ENCODE measurements at regions not wholly inside any gene's neighbourhood (a gene's known extent, or its start where the extent isn't known, plus 50 kb on each side); places are given as distances from the start of the nearest gene placed in this dataset.
A peak's percentile ranks its signal among the peaks of the same experiment; 100 is the strongest.

DNA sequence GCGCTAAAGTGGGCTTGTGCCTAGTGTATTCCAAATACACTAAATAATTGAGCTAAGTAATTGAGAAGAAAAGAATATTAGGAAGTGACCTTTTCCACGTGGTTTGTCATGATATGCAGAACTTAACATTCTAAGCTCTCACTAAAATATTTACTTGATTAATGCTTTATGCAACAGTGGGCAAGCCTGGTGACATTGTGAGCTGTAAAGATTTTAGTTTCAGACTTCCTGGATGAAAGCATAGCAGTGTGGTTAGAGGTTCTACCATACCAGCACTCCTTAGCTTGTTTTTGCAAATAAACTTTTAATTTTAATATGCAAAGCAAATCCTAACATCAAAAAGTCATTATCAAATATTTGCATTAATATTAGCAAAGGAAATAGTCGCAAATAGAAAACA, 1065.1 kb upstream of the SPRY2 start:
- Histone ChIP-seq H3K9me3 (replicated peaks in 1 of 2; ENCODE audit: control insufficient read depth in 2 of 2, insufficient read depth in 1 of 2, low read depth in 1 of 2, low read length in 2 of 2) (no peaks in the 10 kb centered on the region), H3K4me2 (ENCODE audit: insufficient read depth, low read length, poor library complexity, severe bottlenecking) (no peak overlapping the region), H3K23ac (ENCODE audit: low read depth, low read length, poor library complexity) (no peak overlapping the region), H3K4me3 (ENCODE audit: low read length in 2 of 2) (no peak overlapping the region), H3K36me3 (replicated peaks in 1 of 2; ENCODE audit: control insufficient read depth in 2 of 2, insufficient read depth in 2 of 2, low read length in 2 of 2) (no peaks in the 10 kb centered on the region), H4K91ac (ENCODE audit: low read depth, low read length, poor library complexity) (no peak overlapping the region), H2BK5ac (ENCODE audit: low read length) (no peak overlapping the region), H3K27me3 (ENCODE audit: control insufficient read depth in 3 of 3, insufficient read depth in 3 of 3, low read depth in 1 of 3, low read length in 3 of 3) (no peaks in the 10 kb centered on the region), H4K8ac (ENCODE audit: low read depth, low read length) (no peak overlapping the region), H3K4ac (ENCODE audit: low read length) (no peak overlapping the region), H2AFZ (ENCODE audit: low read length) (no peak overlapping the region), H3K79me1 (ENCODE audit: low read depth, low read length) (no peaks in the 10 kb centered on the region), H3K27ac (replicated peaks; ENCODE audit: low read length) (no peak overlapping the region), H2BK12ac (ENCODE audit: low read length) (no peak overlapping the region), H3K14ac (ENCODE audit: low read length) (no peak overlapping the region), H2AK5ac (ENCODE audit: low read depth, low read length) (no peak overlapping the region), H2BK120ac (ENCODE audit: low read depth, low read length) (no peak overlapping the region), H2BK15ac (ENCODE audit: low read length) (no peak overlapping the region), H3K18ac (ENCODE audit: low read length) (no peak overlapping the region), H3K9ac (ENCODE audit: low read depth, low read length, poor library complexity) (no peak overlapping the region), H3K4me1 (ENCODE audit: control insufficient read depth in 2 of 2, insufficient read depth in 1 of 2, low read depth in 1 of 2, low read length in 2 of 2) (no peaks in the 10 kb centered on the region)
- no peak for DNase-seq (ENCODE audit: low spot score)
- WGBS, 2 donors (ENCODE audit: extremely low coverage in 2 of 2, insufficient read length in 2 of 2, insufficient replicate concordance in 1 of 2) = no CpG with 5 or more reads among the region's 3 CpGs

DNA sequence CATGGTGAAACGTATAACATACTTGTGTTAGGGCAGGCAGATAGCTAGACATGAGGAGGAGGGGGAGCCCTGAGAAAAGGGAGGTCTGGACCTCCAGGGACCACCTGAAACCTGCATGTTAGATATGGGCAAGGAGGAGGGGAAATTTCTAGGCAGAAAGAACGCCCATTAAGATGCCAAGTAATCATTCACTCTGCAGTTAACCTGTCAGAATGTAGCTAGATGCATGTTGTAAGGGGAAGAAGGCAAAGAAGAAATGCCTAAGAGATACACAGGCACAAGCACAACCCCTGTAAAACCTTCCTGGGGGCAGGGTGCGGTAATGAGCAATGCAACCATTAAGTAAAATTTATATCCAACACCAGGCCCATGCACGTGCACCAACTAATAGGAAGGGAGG, 1055.3 kb upstream of the SPRY2 start:
- Histone ChIP-seq H3K9me3 (replicated peaks in 1 of 2; ENCODE audit: control insufficient read depth in 2 of 2, insufficient read depth in 1 of 2, low read depth in 1 of 2, low read length in 2 of 2) (no peaks in the 10 kb centered on the region), H2BK12ac (ENCODE audit: low read length) (no peak overlapping the region), H3K18ac (ENCODE audit: low read length) (no peak overlapping the region), H2AFZ (ENCODE audit: low read length) (no peak overlapping the region), H3K4me3 (ENCODE audit: low read length in 2 of 2) (no peak overlapping the region), H3K27ac (replicated peaks; ENCODE audit: low read length) (no peak overlapping the region), H3K4me1 (ENCODE audit: control insufficient read depth in 2 of 2, insufficient read depth in 1 of 2, low read depth in 1 of 2, low read length in 2 of 2) (peaks cover 0 to 4% of the 10 kb centered on the region in 2 donors), H3K14ac (ENCODE audit: low read length) (no peak overlapping the region), H3K23ac (ENCODE audit: low read depth, low read length, poor library complexity) (no peak overlapping the region), H3K4ac (ENCODE audit: low read length) (no peak overlapping the region), H3K4me2 (ENCODE audit: insufficient read depth, low read length, poor library complexity, severe bottlenecking) (no peak overlapping the region), H3K79me1 (ENCODE audit: low read depth, low read length) (no peaks in the 10 kb centered on the region), H4K8ac (ENCODE audit: low read depth, low read length) (no peak overlapping the region), H3K27me3 (ENCODE audit: control insufficient read depth in 3 of 3, insufficient read depth in 3 of 3, low read depth in 1 of 3, low read length in 3 of 3) (no peaks in the 10 kb centered on the region), H2BK5ac (ENCODE audit: low read length) (no peak overlapping the region), H4K91ac (ENCODE audit: low read depth, low read length, poor library complexity) (no peak overlapping the region), H3K9ac (ENCODE audit: low read depth, low read length, poor library complexity) (no peak overlapping the region), H2AK5ac (ENCODE audit: low read depth, low read length) (no peak overlapping the region), H2BK120ac (ENCODE audit: low read depth, low read length) (no peak overlapping the region), H2BK15ac (ENCODE audit: low read length) (no peak overlapping the region), H3K36me3 (replicated peaks in 1 of 2; ENCODE audit: control insufficient read depth in 2 of 2, insufficient read depth in 2 of 2, low read length in 2 of 2) (no peaks in the 10 kb centered on the region)
- no CpG with 5 or more reads among the region's 4 CpGs for WGBS, 2 donors (ENCODE audit: extremely low coverage in 2 of 2, insufficient read length in 2 of 2, insufficient replicate concordance in 1 of 2)
- no peak for DNase-seq (ENCODE audit: low spot score)

DNA sequence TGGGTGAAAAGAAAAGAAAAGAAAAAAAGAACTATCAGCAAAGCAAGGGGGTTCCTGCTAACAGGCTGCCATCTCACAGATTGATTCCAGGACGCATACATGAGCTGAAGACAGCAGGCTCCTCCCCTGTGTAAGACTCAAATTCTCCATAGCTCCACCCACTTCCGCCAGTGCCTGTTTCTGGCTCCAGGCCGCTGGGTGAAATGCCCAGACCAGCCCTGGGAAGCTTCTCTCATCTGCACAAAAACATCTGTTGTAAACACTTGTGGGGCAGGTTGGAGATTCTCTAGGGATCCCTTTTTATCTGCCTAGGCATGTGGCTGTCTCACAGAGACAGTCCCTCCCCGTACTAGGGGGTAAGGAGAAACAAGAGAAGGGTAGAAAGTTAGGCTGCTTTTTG, 1054.4 kb upstream of the SPRY2 start:
- Histone ChIP-seq H3K27me3 (ENCODE audit: control insufficient read depth in 3 of 3, insufficient read depth in 3 of 3, low read depth in 1 of 3, low read length in 3 of 3) (no peaks in the 10 kb centered on the region), H3K4ac (ENCODE audit: low read length) (no peak overlapping the region), H2AK5ac (ENCODE audit: low read depth, low read length) (no peak overlapping the region), H3K79me1 (ENCODE audit: low read depth, low read length) (no peaks in the 10 kb centered on the region), H2BK120ac (ENCODE audit: low read depth, low read length) (no peak overlapping the region), H2AFZ (ENCODE audit: low read length) (peak overlapping the region; percentile 69), H3K9me3 (replicated peaks in 1 of 2; ENCODE audit: control insufficient read depth in 2 of 2, insufficient read depth in 1 of 2, low read depth in 1 of 2, low read length in 2 of 2) (no peaks in the 10 kb centered on the region), H3K18ac (ENCODE audit: low read length) (no peak overlapping the region), H3K14ac (ENCODE audit: low read length) (no peak overlapping the region), H3K4me3 (ENCODE audit: low read length in 2 of 2) (no peak overlapping the region), H3K36me3 (replicated peaks in 1 of 2; ENCODE audit: control insufficient read depth in 2 of 2, insufficient read depth in 2 of 2, low read length in 2 of 2) (no peaks in the 10 kb centered on the region), H3K23ac (ENCODE audit: low read depth, low read length, poor library complexity) (no peak overlapping the region), H3K4me2 (ENCODE audit: insufficient read depth, low read length, poor library complexity, severe bottlenecking) (no peak overlapping the region), H3K4me1 (ENCODE audit: control insufficient read depth in 2 of 2, insufficient read depth in 1 of 2, low read depth in 1 of 2, low read length in 2 of 2) (peaks cover 0 to 4% of the 10 kb centered on the region in 2 donors), H2BK12ac (ENCODE audit: low read length) (no peak overlapping the region), H2BK15ac (ENCODE audit: low read length) (no peak overlapping the region), H3K27ac (replicated peaks; ENCODE audit: low read length) (no peak overlapping the region), H4K8ac (ENCODE audit: low read depth, low read length) (no peak overlapping the region), H4K91ac (ENCODE audit: low read depth, low read length, poor library complexity) (no peak overlapping the region), H2BK5ac (ENCODE audit: low read length) (no peak overlapping the region), H3K9ac (ENCODE audit: low read depth, low read length, poor library complexity) (no peak overlapping the region)
- DNase-seq (ENCODE audit: low spot score) = no peak
- no CpG with 5 or more reads among the region's 4 CpGs for WGBS, 2 donors (ENCODE audit: extremely low coverage in 2 of 2, insufficient read length in 2 of 2, insufficient replicate concordance in 1 of 2)

- no peak overlapping the region for H3K27ac ChIP-seq (replicated peaks; ENCODE audit: low read length)
Observed at GRCh38 chr13:81394640-81395039, 1053.7 kb upstream of the SPRY2 start.

More at GRCh38 chr13:81394640-81395039, 1053.7 kb upstream of the SPRY2 start:
- Histone ChIP-seq H2AK5ac (ENCODE audit: low read depth, low read length) (no peak overlapping the region), H3K14ac (ENCODE audit: low read length) (no peak overlapping the region), H3K79me1 (ENCODE audit: low read depth, low read length) (no peaks in the 10 kb centered on the region), H3K4me1 (ENCODE audit: control insufficient read depth in 2 of 2, insufficient read depth in 1 of 2, low read depth in 1 of 2, low read length in 2 of 2) (peaks cover 0 to 4% of the 10 kb centered on the region in 2 donors), H3K4me2 (ENCODE audit: insufficient read depth, low read length, poor library complexity, severe bottlenecking) (no peak overlapping the region), H2BK15ac (ENCODE audit: low read length) (no peak overlapping the region), H4K91ac (ENCODE audit: low read depth, low read length, poor library complexity) (no peak overlapping the region), H4K8ac (ENCODE audit: low read depth, low read length) (no peak overlapping the region), H3K36me3 (replicated peaks in 1 of 2; ENCODE audit: control insufficient read depth in 2 of 2, insufficient read depth in 2 of 2, low read length in 2 of 2) (no peaks in the 10 kb centered on the region), H2BK12ac (ENCODE audit: low read length) (no peak overlapping the region), H3K9ac (ENCODE audit: low read depth, low read length, poor library complexity) (no peak overlapping the region), H2AFZ (ENCODE audit: low read length) (peak overlapping the region; percentile 69), H3K4me3 (ENCODE audit: low read length in 2 of 2) (no peak overlapping the region), H3K9me3 (replicated peaks in 1 of 2; ENCODE audit: control insufficient read depth in 2 of 2, insufficient read depth in 1 of 2, low read depth in 1 of 2, low read length in 2 of 2) (no peaks in the 10 kb centered on the region), H2BK5ac (ENCODE audit: low read length) (no peak overlapping the region), H3K18ac (ENCODE audit: low read length) (no peak overlapping the region), H3K4ac (ENCODE audit: low read length) (no peak overlapping the region), H3K23ac (ENCODE audit: low read depth, low read length, poor library complexity) (no peak overlapping the region), H2BK120ac (ENCODE audit: low read depth, low read length) (no peak overlapping the region), H3K27me3 (ENCODE audit: control insufficient read depth in 3 of 3, insufficient read depth in 3 of 3, low read depth in 1 of 3, low read length in 3 of 3) (no peaks in the 10 kb centered on the region)
- DNase-seq (ENCODE audit: low spot score) = no peak
- no CpG with 5 or more reads among the region's 5 CpGs for WGBS, 2 donors (ENCODE audit: extremely low coverage in 2 of 2, insufficient read length in 2 of 2, insufficient replicate concordance in 1 of 2)

All from neuronal stem cell (in vitro differentiated cells).